ENCODE measurements at regions not wholly inside any gene's neighbourhood (a gene's known extent, or its start where the extent isn't known, plus 50 kb on each side); places are given as distances from the start of the nearest gene placed in this dataset.

- intact Hi-C loops (cut with DNase I), result no loop called here
- Histone ChIP-seq H3K36me3 (ENCODE audit: control insufficient read depth in 2 of 3, insufficient read depth in 3 of 3, low read length in 3 of 3) (no peaks in the 10 kb centered on the region), H3K27ac (ENCODE audit: low read depth in 2 of 2, low read length in 2 of 2) (no peak overlapping the region), H3K9ac (ENCODE audit: low read length in 3 of 3) (no peak overlapping the region), H3K27me3 (ENCODE audit: control insufficient read depth, insufficient read depth, low read length) (no peaks in the 10 kb centered on the region), H3K4me3 (ENCODE audit: low read length in 3 of 3) (no peak overlapping the region), H3K9me3 (ENCODE audit: control insufficient read depth in 2 of 3, insufficient read depth in 1 of 3, low read length in 3 of 3) (no peaks in the 10 kb centered on the region), H3K4me1 (ENCODE audit: control insufficient read depth in 2 of 3, insufficient read depth in 2 of 3, low read depth in 1 of 3, low read length in 3 of 3) (no peaks in the 10 kb centered on the region)
- no peak for TF ChIP-seq CTCF (IDR thresholded peaks at IDR 0.05; ENCODE audit: borderline replicate concordance, extremely low read depth, insufficient read depth)
- DNase-seq, result no peak
- no peak for FAIRE-seq
Measured at GRCh38 chr21:15170614-15171013, 105.8 kb upstream of the NRIP1 start.

- Histone ChIP-seq H3K27ac (ENCODE audit: low read depth in 2 of 2, low read length in 2 of 2) (no peak overlapping the region), H3K4me3 (ENCODE audit: low read length in 3 of 3) (no peak overlapping the region), H3K4me1 (ENCODE audit: control insufficient read depth in 2 of 3, insufficient read depth in 2 of 3, low read depth in 1 of 3, low read length in 3 of 3) (no peaks in the 10 kb centered on the region), H3K9ac (ENCODE audit: low read length in 3 of 3) (no peak overlapping the region), H3K27me3 (ENCODE audit: control insufficient read depth, insufficient read depth, low read length) (no peaks in the 10 kb centered on the region), H3K9me3 (ENCODE audit: control insufficient read depth in 2 of 3, insufficient read depth in 1 of 3, low read length in 3 of 3) (no peaks in the 10 kb centered on the region), H3K36me3 (ENCODE audit: control insufficient read depth in 2 of 3, insufficient read depth in 3 of 3, low read length in 3 of 3) (no peaks in the 10 kb centered on the region)
- intact Hi-C loops (cut with DNase I), result no loop called here
- FAIRE-seq (no peak), DNase-seq (no peak)
- no peak for TF ChIP-seq CTCF (IDR thresholded peaks at IDR 0.05; ENCODE audit: borderline replicate concordance, extremely low read depth, insufficient read depth)
Measured at GRCh38 chr21:15171546-15171945, 106.7 kb upstream of the NRIP1 start.

- no peak overlapping the region for H3K9ac ChIP-seq (ENCODE audit: low read length in 3 of 3)
- H3K4me3 ChIP-seq (ENCODE audit: low read length in 3 of 3), result no peak overlapping the region
- no peak for FAIRE-seq
- H3K9me3 ChIP-seq (ENCODE audit: control insufficient read depth in 2 of 3, insufficient read depth in 1 of 3, low read length in 3 of 3), result no peaks in the 10 kb centered on the region
- H3K36me3 ChIP-seq (ENCODE audit: control insufficient read depth in 2 of 3, insufficient read depth in 3 of 3, low read length in 3 of 3), result no peaks in the 10 kb centered on the region
- no peaks in the 10 kb centered on the region for H3K27me3 ChIP-seq (ENCODE audit: control insufficient read depth, insufficient read depth, low read length)
- H3K4me1 ChIP-seq (ENCODE audit: control insufficient read depth in 2 of 3, insufficient read depth in 2 of 3, low read depth in 1 of 3, low read length in 3 of 3), result no peaks in the 10 kb centered on the region
- no peak overlapping the region for H3K27ac ChIP-seq (ENCODE audit: low read depth in 2 of 2, low read length in 2 of 2)
- DNase-seq, result no peak
- intact Hi-C loops (cut with DNase I), result no loop called here
- TF ChIP-seq CTCF (IDR thresholded peaks at IDR 0.05; ENCODE audit: borderline replicate concordance, extremely low read depth, insufficient read depth), result no peak
Measured at GRCh38 chr21:15172963-15173362, 108.2 kb upstream of the NRIP1 start.

GRCh38 chr21:15174923-15175322 is 110.1 kb upstream of the NRIP1 start:
- no peaks in the 10 kb centered on the region for H3K36me3 ChIP-seq (ENCODE audit: control insufficient read depth in 2 of 3, insufficient read depth in 3 of 3, low read length in 3 of 3)
- H3K4me1 ChIP-seq (ENCODE audit: control insufficient read depth in 2 of 3, insufficient read depth in 2 of 3, low read depth in 1 of 3, low read length in 3 of 3), result peaks cover 0 to 2% (median 0%) of the 10 kb centered on the region in 3 donors
- H3K9ac ChIP-seq (ENCODE audit: low read length in 3 of 3), result no peak overlapping the region
- no peak for TF ChIP-seq CTCF (IDR thresholded peaks at IDR 0.05; ENCODE audit: borderline replicate concordance, extremely low read depth, insufficient read depth)
- FAIRE-seq (no peak), DNase-seq (no peak)
- intact Hi-C loops (cut with DNase I), result no loop called here
- H3K9me3 ChIP-seq (ENCODE audit: control insufficient read depth in 2 of 3, insufficient read depth in 1 of 3, low read length in 3 of 3), result no peaks in the 10 kb centered on the region
- no peak overlapping the region for H3K4me3 ChIP-seq (ENCODE audit: low read length in 3 of 3)
- no peaks in the 10 kb centered on the region for H3K27me3 ChIP-seq (ENCODE audit: control insufficient read depth, insufficient read depth, low read length)
- H3K27ac ChIP-seq (ENCODE audit: low read depth in 2 of 2, low read length in 2 of 2), result no peak overlapping the region

Data from kidney (tissue), 13 donors.